Muscle of leg (tissue), 3 donors: ENCODE measurements at regions not wholly inside any gene's neighbourhood (a gene's known extent, or its start where the extent isn't known, plus 50 kb on each side); places are given as distances from the start of the nearest gene placed in this dataset.

Experiments
- DNase-seq: peaks from one replicate; pipeline ENCODE4 v3.0.0; 2013
- H3K27ac ChIP-seq: one replicate; pipeline ENCODE4 v1.5.1; 2013; ENCODE audit warnings: mild to moderate bottlenecking, low read length, control low read depth
- H3K27me3 ChIP-seq: one replicate; pipeline ENCODE4 v1.6.1; 2013; ENCODE audit warnings: low read length; ENCODE audit not compliant: control insufficient read depth, insufficient read depth
- H3K36me3 ChIP-seq: one replicate; pipeline ENCODE4 v1.6.1; 2013; ENCODE audit warnings: low read length; ENCODE audit not compliant: control insufficient read depth, insufficient read depth
- H3K4me1 ChIP-seq: one replicate; pipeline ENCODE4 v1.6.1; 2013; ENCODE audit warnings: low read length; ENCODE audit not compliant: control insufficient read depth, insufficient read depth
- H3K4me3 ChIP-seq: one replicate; pipeline ENCODE4 v1.5.1; 2013; ENCODE audit warnings: low read length, control low read depth
- H3K9me3 ChIP-seq: replicated peaks from 2 replicates; pipeline ENCODE4 v1.6.1; 2013; ENCODE audit warnings: low read depth, low read length; ENCODE audit not compliant: control insufficient read depth
- WGBS: methylation state at CpG from one replicate; pipeline ENCODE4 v1.1.5; 2013; ENCODE audit warnings: missing lambda C conversion rate; ENCODE audit not compliant: insufficient coverage; 5-methylcytosine and 5-hydroxymethylcytosine counted together

GRCh38 chr21:38039369-38039768 lies 123.1 kb upstream of the KCNJ6 start:
- no peaks in the 10 kb centered on the region for H3K27me3 ChIP-seq
- DNase-seq, result no peak
- WGBS, result 60% methylated on average over 3 of the region's 6 CpGs
- no peaks in the 10 kb centered on the region for H3K36me3 ChIP-seq
- H3K27ac ChIP-seq, result no peak overlapping the region
- no peaks in the 10 kb centered on the region for H3K9me3 ChIP-seq
- H3K4me1 ChIP-seq, result no peaks in the 10 kb centered on the region
- no peak overlapping the region for H3K4me3 ChIP-seq

DNA sequence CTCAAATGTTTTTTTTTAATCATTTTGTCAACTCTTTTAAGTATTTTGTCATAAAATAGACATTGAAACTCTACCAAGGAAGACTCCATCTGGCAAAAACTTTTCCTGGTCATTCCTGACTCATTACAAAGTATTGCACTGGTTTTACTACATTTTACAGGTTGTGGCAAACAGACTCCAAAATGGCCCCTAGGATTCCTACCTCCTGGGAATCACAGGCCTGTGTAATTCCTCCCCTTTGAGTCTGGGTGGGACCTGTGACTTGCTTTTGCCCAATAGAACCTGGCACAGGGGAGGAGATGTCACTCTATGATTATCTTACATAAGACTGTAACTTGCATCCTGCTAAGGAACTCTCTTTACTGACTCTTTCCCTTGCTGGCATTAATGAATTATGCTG lies 123.6 kb upstream of the KCNJ6 start:
- no peak overlapping the region for H3K4me3 ChIP-seq
- no peaks in the 10 kb centered on the region for H3K4me1 ChIP-seq
- no peak overlapping the region for H3K27ac ChIP-seq
- DNase-seq, result no peak
- no peaks in the 10 kb centered on the region for H3K9me3 ChIP-seq
- H3K27me3 ChIP-seq, result no peaks in the 10 kb centered on the region
- no peaks in the 10 kb centered on the region for H3K36me3 ChIP-seq

DNA sequence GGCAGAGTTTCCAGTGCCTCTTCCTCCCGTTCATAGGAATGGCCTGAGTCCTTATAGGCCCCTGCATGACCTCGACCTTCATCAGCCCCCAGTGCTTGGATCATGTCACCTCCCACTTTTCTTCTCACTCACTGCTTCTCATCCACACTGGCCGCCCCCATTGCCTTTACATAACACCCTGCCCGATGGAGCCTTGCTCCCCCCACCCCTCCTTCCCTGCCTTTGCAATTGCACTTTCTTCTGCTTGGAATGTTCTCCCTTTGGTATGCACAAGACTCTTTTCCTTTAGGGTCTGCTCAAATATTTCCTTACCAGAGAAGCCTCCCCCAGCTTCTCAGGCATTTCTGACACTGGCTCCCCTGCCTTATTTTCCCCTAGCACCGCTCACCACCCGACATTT lies 125.2 kb upstream of the KCNJ6 start:
- DNase-seq, result no peak

GRCh38 chr21:38042246-38042645 lies 126.0 kb upstream of the KCNJ6 start:
- Histone ChIP-seq H3K36me3 (no peaks in the 10 kb centered on the region), H3K27me3 (no peaks in the 10 kb centered on the region), H3K4me3 (no peak overlapping the region), H3K9me3 (no peaks in the 10 kb centered on the region), H3K4me1 (no peaks in the 10 kb centered on the region), H3K27ac (no peak overlapping the region)
- no CpG with 5 or more reads among the region's 2 CpGs for WGBS
- DNase-seq, result no peak

More for the DNA sequence above, 125.2 kb upstream of the KCNJ6 start:
- Histone ChIP-seq H3K9me3 (no peaks in the 10 kb centered on the region), H3K4me1 (no peaks in the 10 kb centered on the region), H3K27ac (no peak overlapping the region), H3K36me3 (no peaks in the 10 kb centered on the region), H3K4me3 (no peak overlapping the region), H3K27me3 (no peaks in the 10 kb centered on the region)
- WGBS, result 18% methylated on average over 4 of the region's 6 CpGs

GRCh38 chr21:38048167-38048566 lies 131.9 kb upstream of the KCNJ6 start:
- Histone ChIP-seq H3K27me3 (no peaks in the 10 kb centered on the region), H3K4me1 (peaks cover 8% of the 10 kb centered on the region), H3K36me3 (no peaks in the 10 kb centered on the region), H3K27ac (no peak overlapping the region), H3K4me3 (no peak overlapping the region), H3K9me3 (no peaks in the 10 kb centered on the region)
- DNase-seq, result peak; percentile 36
- WGBS, result 56% methylated on average over 7 of the region's 9 CpGs

DNA sequence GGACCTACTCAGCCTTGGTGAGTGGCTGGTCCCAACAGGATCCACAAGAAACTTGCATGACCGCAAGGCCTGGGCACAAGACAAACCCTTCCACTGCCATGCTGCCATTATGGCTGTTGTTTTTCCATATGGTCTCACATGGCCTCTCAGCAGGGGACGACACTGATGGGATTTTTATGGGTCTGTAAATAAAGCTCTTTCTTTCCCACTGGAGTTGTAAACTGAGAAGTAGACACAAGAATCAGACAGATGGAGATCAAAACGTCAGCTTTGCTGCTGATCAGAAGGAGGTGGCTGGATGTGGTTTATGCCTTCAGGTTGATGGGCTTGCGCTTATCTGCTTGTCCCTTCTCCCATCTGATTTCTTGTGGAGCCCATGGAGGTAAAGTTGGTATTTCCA lies 138.1 kb upstream of the KCNJ6 start:
- H3K4me1 ChIP-seq, result peaks cover 4% of the 10 kb centered on the region
- H3K27me3 ChIP-seq, result peaks cover 2% of the 10 kb centered on the region
- H3K9me3 ChIP-seq, result no peaks in the 10 kb centered on the region
- no peak overlapping the region for H3K4me3 ChIP-seq
- 56% methylated on average over 2 of the region's 4 CpGs for WGBS
- DNase-seq, result no peak
- H3K27ac ChIP-seq, result no peak overlapping the region
- no peaks in the 10 kb centered on the region for H3K36me3 ChIP-seq

DNA sequence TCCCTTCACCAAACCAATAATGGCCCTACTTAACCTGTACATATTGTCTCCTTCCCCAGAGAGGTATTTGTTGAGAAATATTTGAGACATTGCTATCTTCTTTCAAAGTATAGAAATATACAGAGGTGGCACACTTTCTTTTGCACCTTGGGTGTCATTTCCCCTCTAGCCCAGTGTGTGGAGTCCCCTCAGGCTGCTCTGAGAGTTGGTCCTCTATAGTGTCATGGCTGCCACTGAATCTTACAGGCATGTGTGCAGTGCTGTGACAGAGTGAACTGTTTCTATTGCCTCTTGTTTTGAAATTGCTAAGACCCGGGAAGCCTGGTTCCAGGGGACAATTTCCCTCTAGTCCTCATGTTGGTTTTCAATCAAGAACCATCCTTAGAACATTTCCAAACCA lies 140.2 kb upstream of the KCNJ6 start:
- no peaks in the 10 kb centered on the region for H3K9me3 ChIP-seq
- no peak for DNase-seq
- H3K27ac ChIP-seq, result no peak overlapping the region
- H3K27me3 ChIP-seq, result peaks cover 2% of the 10 kb centered on the region
- peaks cover 4% of the 10 kb centered on the region for H3K4me1 ChIP-seq
- WGBS, result 100% methylated on average over 1 of the region's 1 CpG
- H3K4me3 ChIP-seq, result no peak overlapping the region
- H3K36me3 ChIP-seq, result no peaks in the 10 kb centered on the region

- Histone ChIP-seq H3K4me3 (no peak overlapping the region), H3K9me3 (no peaks in the 10 kb centered on the region), H3K27ac (no peak overlapping the region), H3K27me3 (peaks cover 2% of the 10 kb centered on the region), H3K4me1 (peaks cover 4% of the 10 kb centered on the region), H3K36me3 (no peaks in the 10 kb centered on the region)
- no peak for DNase-seq
- WGBS, result 100% methylated on average over 1 of the region's 1 CpG
Observed at GRCh38 chr21:38057626-38058025, 141.4 kb upstream of the KCNJ6 start.

- 100% methylated on average over 1 of the region's 1 CpG for WGBS
- Histone ChIP-seq H3K27ac (no peak overlapping the region), H3K9me3 (no peaks in the 10 kb centered on the region), H3K4me1 (no peaks in the 10 kb centered on the region), H3K36me3 (no peaks in the 10 kb centered on the region), H3K4me3 (no peak overlapping the region), H3K27me3 (peaks cover 2% of the 10 kb centered on the region)
- DNase-seq, result no peak
Observed at GRCh38 chr21:38060533-38060932, 144.3 kb upstream of the KCNJ6 start.

GRCh38 chr21:38067086-38067739 lies 151.0 kb upstream of the KCNJ6 start:
- DNase-seq, result peak; percentile 76
- no peak overlapping the region for H3K27ac ChIP-seq
- WGBS, result no CpG with 5 or more reads among the region's 3 CpGs
- no peaks in the 10 kb centered on the region for H3K36me3 ChIP-seq
- H3K4me3 ChIP-seq, result no peak overlapping the region
- H3K9me3 ChIP-seq, result no peaks in the 10 kb centered on the region
- no peaks in the 10 kb centered on the region for H3K27me3 ChIP-seq
- H3K4me1 ChIP-seq, result no peaks in the 10 kb centered on the region

GRCh38 chr21:38072489-38072888 lies 156.2 kb upstream of the KCNJ6 start:
- H3K27ac ChIP-seq, result no peak overlapping the region
- no peaks in the 10 kb centered on the region for H3K9me3 ChIP-seq
- H3K36me3 ChIP-seq, result no peaks in the 10 kb centered on the region
- H3K4me3 ChIP-seq, result no peak overlapping the region
- no peak for DNase-seq
- 83% methylated on average over 3 of the region's 3 CpGs for WGBS
- no peaks in the 10 kb centered on the region for H3K27me3 ChIP-seq
- H3K4me1 ChIP-seq, result peaks cover 7% of the 10 kb centered on the region
